Peyer's patch (tissue), 4 donors: ENCODE measurements at regions not wholly inside any gene's neighbourhood (a gene's known extent, or its start where the extent isn't known, plus 50 kb on each side); places are given as distances from the start of the nearest gene placed in this dataset.

ENCODE experiments used
- DNase-seq, 3 donors: peaks; one replicate each; pipeline ENCODE4 v3.0.0-alpha.2; 2017 to 2019
- H3K27ac ChIP-seq, 4 donors: fragments of 200-600 bp; sonication (generic); one replicate each; pipeline ENCODE4 v1.5.1; 2016 to 2019
- H3K27me3 ChIP-seq, 2 donors: fragments of 200-600 bp; sonication (generic); one replicate each; pipeline ENCODE4 v1.5.1; 2019
- H3K36me3 ChIP-seq, 3 donors: fragments of 200-600 bp; sonication (generic); one replicate each; pipeline ENCODE4 v1.5.1; 2016 to 2019
- H3K4me1 ChIP-seq, 4 donors: fragments of 200-600 bp; sonication (generic); one replicate each; pipeline ENCODE4 v1.5.1; 2016 to 2019
- H3K4me3 ChIP-seq, 4 donors: fragments of 200-600 bp; sonication (generic); 1 replicate in 3 of 4; 2 replicates in 1 of 4; pipeline ENCODE4 v1.5.1; 2016 to 2019; ENCODE audit warnings: mild to moderate bottlenecking in 1 of 4
- H3K9me3 ChIP-seq, 4 donors: fragments of 200-600 bp; sonication (generic); one replicate each; pipeline ENCODE4 v1.5.1; 2016 to 2019; ENCODE audit warnings: mild to moderate bottlenecking in 1 of 4
- POLR2A ChIP-seq, 2 donors: fragments of 450-650 bp; IDR thresholded peaks; one replicate each; pipeline ENCODE4 v1.5.1; 2017; ENCODE audit warnings: antibody characterized with exemption in 2 of 2, mild to moderate bottlenecking in 2 of 2, moderate library complexity in 2 of 2
- TF ChIP-seq, protein P1 (sequence below), 6 experiments: fragments of 450-650 bp in 4 of 6; fragments of 200-600 bp in 2 of 6; sonication (generic) in 1 of 6; IDR thresholded peaks; one replicate each; pipeline ENCODE4 v1.5.1; 2017 to 2019; ENCODE audit warnings: antibody characterized with exemption in 6 of 6, mild to moderate bottlenecking in 3 of 6, moderate library complexity in 1 of 6

DNA sequence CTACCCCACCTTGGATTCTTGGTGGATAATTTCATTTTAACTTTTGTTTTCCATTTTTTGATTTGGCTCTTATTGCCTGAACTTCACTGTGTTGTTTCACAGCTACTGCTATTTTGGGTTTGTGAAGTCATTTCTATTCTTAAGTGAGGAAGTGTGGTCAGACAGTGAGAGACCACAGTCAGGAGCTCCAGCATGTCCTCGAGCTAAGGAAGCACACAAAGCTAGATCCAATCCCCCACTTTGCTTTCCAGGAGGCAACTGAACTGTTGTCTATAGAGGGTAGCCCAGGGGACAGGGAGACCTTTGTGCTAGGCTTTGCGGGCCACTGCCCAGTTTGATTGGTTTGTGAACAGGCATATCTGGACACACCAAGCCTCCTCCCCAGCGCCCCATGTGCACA is 251.8 kb upstream of the KIRREL3 start:
- no peaks in the 10 kb centered on the region for H3K4me1 ChIP-seq
- H3K27me3 ChIP-seq, result no peaks in the 10 kb centered on the region

DNA sequence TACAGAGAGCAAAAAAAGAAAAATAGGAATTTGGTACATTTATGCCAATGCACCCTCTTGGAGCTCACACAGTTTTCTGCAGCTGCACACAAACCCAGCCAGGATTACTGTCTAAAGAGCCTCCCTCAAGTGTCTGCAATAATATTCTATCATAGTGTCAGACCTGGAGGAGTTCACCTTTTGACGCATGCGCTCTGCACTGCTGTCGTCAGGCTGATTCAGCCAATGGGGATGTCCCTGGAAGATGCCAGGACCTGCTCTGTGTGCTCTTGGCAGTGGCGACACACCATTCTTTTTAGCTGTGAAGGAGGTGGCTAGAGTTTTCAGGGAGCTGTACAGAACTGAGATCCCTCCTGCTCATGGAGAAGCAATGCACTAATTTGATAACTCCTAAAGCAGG is 249.0 kb upstream of the KIRREL3 start:
- TF ChIP-seq, protein P1, sequence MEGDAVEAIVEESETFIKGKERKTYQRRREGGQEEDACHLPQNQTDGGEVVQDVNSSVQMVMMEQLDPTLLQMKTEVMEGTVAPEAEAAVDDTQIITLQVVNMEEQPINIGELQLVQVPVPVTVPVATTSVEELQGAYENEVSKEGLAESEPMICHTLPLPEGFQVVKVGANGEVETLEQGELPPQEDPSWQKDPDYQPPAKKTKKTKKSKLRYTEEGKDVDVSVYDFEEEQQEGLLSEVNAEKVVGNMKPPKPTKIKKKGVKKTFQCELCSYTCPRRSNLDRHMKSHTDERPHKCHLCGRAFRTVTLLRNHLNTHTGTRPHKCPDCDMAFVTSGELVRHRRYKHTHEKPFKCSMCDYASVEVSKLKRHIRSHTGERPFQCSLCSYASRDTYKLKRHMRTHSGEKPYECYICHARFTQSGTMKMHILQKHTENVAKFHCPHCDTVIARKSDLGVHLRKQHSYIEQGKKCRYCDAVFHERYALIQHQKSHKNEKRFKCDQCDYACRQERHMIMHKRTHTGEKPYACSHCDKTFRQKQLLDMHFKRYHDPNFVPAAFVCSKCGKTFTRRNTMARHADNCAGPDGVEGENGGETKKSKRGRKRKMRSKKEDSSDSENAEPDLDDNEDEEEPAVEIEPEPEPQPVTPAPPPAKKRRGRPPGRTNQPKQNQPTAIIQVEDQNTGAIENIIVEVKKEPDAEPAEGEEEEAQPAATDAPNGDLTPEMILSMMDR (IDR thresholded peaks at IDR 0.05), result no peak
- TF ChIP-seq POLR2A (IDR thresholded peaks at IDR 0.05), result no peak
- H3K27me3 ChIP-seq, result no peaks in the 10 kb centered on the region

More for the DNA sequence above, 251.8 kb upstream of the KIRREL3 start:
- no peak for DNase-seq
- TF ChIP-seq, protein P1 (IDR thresholded peaks at IDR 0.05), result no peak
- no peak for TF ChIP-seq POLR2A (IDR thresholded peaks at IDR 0.05)
- Histone ChIP-seq H3K27ac (no peak overlapping the region), H3K9me3 (no peaks in the 10 kb centered on the region), H3K36me3 (no peaks in the 10 kb centered on the region), H3K4me3 (no peak overlapping the region)

DNA sequence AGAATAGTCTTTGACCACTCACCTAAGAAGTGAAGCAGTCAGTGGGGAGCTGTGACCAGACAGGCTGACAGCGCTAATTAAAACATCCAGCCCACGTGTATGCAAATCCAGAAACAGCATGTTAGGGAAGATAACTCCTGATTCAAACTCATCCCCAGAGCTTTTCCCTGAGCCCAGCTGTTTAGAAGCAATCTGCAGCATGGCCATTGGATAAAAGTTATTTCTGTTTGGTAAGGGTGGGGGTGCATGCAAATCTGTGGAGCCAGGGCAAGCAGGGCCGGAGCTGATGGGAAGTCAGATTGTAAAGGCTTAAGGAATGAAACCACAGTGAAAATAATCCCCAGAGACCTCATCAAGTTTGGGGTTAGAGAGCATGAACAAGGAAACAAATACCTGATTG is 247.9 kb upstream of the KIRREL3 start:
- Histone ChIP-seq H3K4me3 (no peak overlapping the region), H3K27me3 (no peaks in the 10 kb centered on the region), H3K36me3 (no peaks in the 10 kb centered on the region), H3K4me1 (no peaks in the 10 kb centered on the region), H3K9me3 (no peaks in the 10 kb centered on the region), H3K27ac (no peak overlapping the region)
- no peak for DNase-seq
- TF ChIP-seq, protein P1 (IDR thresholded peaks at IDR 0.05), result no peak
- no peak for TF ChIP-seq POLR2A (IDR thresholded peaks at IDR 0.05)

More for the DNA sequence above, 249.0 kb upstream of the KIRREL3 start:
- no peak overlapping the region for H3K27ac ChIP-seq
- no peak for DNase-seq
- H3K4me3 ChIP-seq, result no peak overlapping the region
- H3K9me3 ChIP-seq, result no peaks in the 10 kb centered on the region
- no peaks in the 10 kb centered on the region for H3K4me1 ChIP-seq
- H3K36me3 ChIP-seq, result no peaks in the 10 kb centered on the region

DNA sequence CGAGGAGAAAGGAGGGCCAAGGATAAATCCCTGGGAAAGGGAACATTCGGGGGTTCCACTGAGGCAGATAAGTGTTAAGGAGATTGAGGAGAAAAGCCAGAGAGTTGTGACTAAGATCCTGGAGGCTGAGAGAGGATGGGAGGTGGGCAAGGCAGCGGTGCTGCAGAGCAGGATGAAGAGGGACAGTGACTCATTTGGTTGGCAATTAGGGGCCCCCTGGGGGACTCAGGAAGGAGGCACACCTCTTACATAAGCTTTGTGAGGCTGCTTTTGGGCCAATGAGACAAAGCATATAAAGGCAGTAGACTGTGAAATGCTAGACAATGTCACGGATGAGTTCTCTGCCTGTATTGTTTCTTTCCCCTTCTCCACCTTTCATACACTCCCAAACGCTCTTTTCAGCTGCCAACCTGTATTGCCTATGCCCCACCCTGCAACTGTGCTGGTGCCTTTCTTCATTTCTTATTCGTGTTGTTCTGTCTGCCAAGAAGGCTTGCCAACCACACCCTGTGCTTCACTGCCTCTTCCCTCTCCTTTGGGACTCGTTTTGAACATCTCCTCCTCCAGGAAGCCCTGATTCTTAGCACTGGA is 246.8 kb upstream of the KIRREL3 start:
- Histone ChIP-seq H3K27ac (no peak overlapping the region), H3K4me3 (no peak overlapping the region), H3K36me3 (no peaks in the 10 kb centered on the region), H3K27me3 (no peaks in the 10 kb centered on the region), H3K9me3 (no peaks in the 10 kb centered on the region), H3K4me1 (no peaks in the 10 kb centered on the region)
- DNase-seq, result no peak
- TF ChIP-seq, protein P1 (IDR thresholded peaks at IDR 0.05), result no peak
- TF ChIP-seq POLR2A (IDR thresholded peaks at IDR 0.05), result no peak

DNA sequence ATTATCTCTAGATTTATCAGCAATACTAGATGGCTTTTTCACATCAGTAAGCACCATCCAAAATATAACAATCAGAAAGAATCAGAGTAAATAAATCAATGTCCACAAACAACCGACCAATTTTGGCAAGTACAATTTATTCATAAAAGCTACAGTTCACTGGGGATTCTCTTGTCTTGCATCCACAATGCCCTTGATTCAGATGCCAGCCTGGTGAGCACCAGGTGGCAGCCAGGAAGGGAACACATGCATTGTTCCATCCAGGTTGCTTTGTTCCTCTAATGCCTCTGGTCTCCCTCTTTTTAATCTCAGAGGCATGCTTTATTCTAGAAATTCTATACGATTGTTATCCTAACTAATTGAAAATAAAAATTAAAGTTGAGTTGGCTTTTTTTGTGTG is 242.1 kb upstream of the KIRREL3 start:
- H3K4me3 ChIP-seq, result no peak overlapping the region
- no peaks in the 10 kb centered on the region for H3K27me3 ChIP-seq
- no peaks in the 10 kb centered on the region for H3K4me1 ChIP-seq

More for the DNA sequence above, 242.1 kb upstream of the KIRREL3 start:
- no peak for TF ChIP-seq POLR2A (IDR thresholded peaks at IDR 0.05)
- TF ChIP-seq, protein P1 (IDR thresholded peaks at IDR 0.05), result no peak
- Histone ChIP-seq H3K9me3 (no peaks in the 10 kb centered on the region), H3K36me3 (no peaks in the 10 kb centered on the region), H3K27ac (no peak overlapping the region)
- DNase-seq, result no peak
